BLaER1 treated with 17β-estradiol and CSF1 and Interleukin-3, amounts not matched to agents 10 nM and 100 nM (cell line): ENCODE measurements at regions not wholly inside any gene's neighbourhood (a gene's known extent, or its start where the extent isn't known, plus 50 kb on each side); places are given as distances from the start of the nearest gene placed in this dataset.
A peak's percentile ranks its signal among the peaks of the same experiment; 100 is the strongest.

Source experiments
- H3K27ac ChIP-seq, 11 experiments: shearing (Covaris generic); formaldehyde crosslinking; 2 replicates each; pipeline ENCODE4 v1.8.1; 2022
- H3K27me3 ChIP-seq, 11 experiments: shearing (Covaris generic); formaldehyde crosslinking; 2 replicates each; pipeline ENCODE4 v1.8.1; 2022
- H3K36me3 ChIP-seq, 11 experiments: shearing (Covaris generic); formaldehyde crosslinking; 2 replicates each; pipeline ENCODE4 v1.8.1; 2022
- H3K4me1 ChIP-seq, 10 experiments: shearing (Covaris generic); formaldehyde crosslinking; 2 replicates each; pipeline ENCODE4 v1.8.1; 2022
- H3K4me2 ChIP-seq, 11 experiments: shearing (Covaris generic); formaldehyde crosslinking; 2 replicates each; pipeline ENCODE4 v1.8.1; 2022
- H3K4me3 ChIP-seq, 10 experiments: shearing (Covaris generic); formaldehyde crosslinking; 2 replicates each; pipeline ENCODE4 v1.8.1; 2022
- H3K9ac ChIP-seq, 11 experiments: shearing (Covaris generic); formaldehyde crosslinking; 2 replicates each; pipeline ENCODE4 v1.8.1; 2022
- H3K9me3 ChIP-seq, 11 experiments: shearing (Covaris generic); formaldehyde crosslinking; replicated peaks in 1 of 11; 2 replicates each; pipeline ENCODE4 v1.8.1; 2022
- H4K20me1 ChIP-seq, 11 experiments: shearing (Covaris generic); formaldehyde crosslinking; 2 replicates each; pipeline ENCODE4 v1.8.1; 2022
- Cebpa-rat ChIP-seq, 11 experiments: shearing (Covaris generic); IDR thresholded peaks; 2 replicates each; pipeline ENCODE4 v1.8.1; 2022

GRCh38 chr21:29449306-29449950 is 150.7 kb downstream of the BACH1 start:
- H3K9ac ChIP-seq = no peak overlapping the region
- H3K27ac ChIP-seq = no peak overlapping the region
- no peak overlapping the region for H3K4me3 ChIP-seq
- H3K4me2 ChIP-seq = 0 out of 22 replicates have a peak overlapping the region, but pooled peaks of 2 of the 11 experiments have one; percentile 0 to 24
- H3K27me3 ChIP-seq = no peaks in the 10 kb centered on the region
- peaks cover 4 to 19% (median 7%) of the 10 kb centered on the region in 11 experiments; a peak in 13 of 22 replicates for H3K9me3 ChIP-seq
- TF ChIP-seq Cebpa-rat (IDR thresholded peaks at IDR 0.05) = no peak
- H4K20me1 ChIP-seq = no peaks in the 10 kb centered on the region
- H3K36me3 ChIP-seq = peaks cover 0 to 36% (median 0%) of the 10 kb centered on the region in 11 experiments; a peak in 6 of 22 replicates
- peaks cover 0 to 27% (median 0%) of the 10 kb centered on the region in 10 experiments; a peak in 7 of 20 replicates for H3K4me1 ChIP-seq

GRCh38 chr21:29450058-29450457 is 151.3 kb downstream of the BACH1 start:
- Histone ChIP-seq H3K9me3 (peaks cover 4 to 19% (median 7%) of the 10 kb centered on the region in 11 experiments; a peak in 13 of 22 replicates), H3K4me2 (0 out of 22 replicates have a peak overlapping the region, but pooled peaks of 1 of the 11 experiments have one; percentile 0), H3K4me1 (peaks cover 0 to 27% (median 0%) of the 10 kb centered on the region in 10 experiments; a peak in 7 of 20 replicates), H4K20me1 (no peaks in the 10 kb centered on the region), H3K27ac (no peak overlapping the region), H3K36me3 (peaks cover 0 to 38% (median 0%) of the 10 kb centered on the region in 11 experiments; a peak in 6 of 22 replicates), H3K9ac (no peak overlapping the region), H3K4me3 (no peak overlapping the region), H3K27me3 (no peaks in the 10 kb centered on the region)
- TF ChIP-seq Cebpa-rat (IDR thresholded peaks at IDR 0.05) = no peak

DNA sequence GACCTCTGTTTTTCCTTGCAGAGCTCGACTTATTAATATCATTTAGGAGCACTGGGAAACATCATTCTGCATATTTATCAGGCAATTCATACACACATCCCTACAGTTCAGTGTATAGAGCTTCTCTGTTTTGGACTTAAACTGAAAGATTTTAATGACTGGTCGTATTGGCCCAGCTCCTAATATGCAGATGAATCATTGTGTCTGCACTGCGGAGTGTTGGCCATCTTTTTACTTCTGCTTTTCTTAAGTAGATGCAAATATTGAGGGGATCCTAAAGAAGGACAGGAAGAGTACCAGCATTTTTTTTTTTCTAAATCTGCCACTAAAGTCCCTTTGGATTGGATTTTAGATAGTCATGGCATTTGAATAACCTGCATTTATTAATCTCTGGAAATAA is 154.8 kb downstream of the BACH1 start:
- Histone ChIP-seq H3K9me3 (peaks cover 0 to 9% (median 1%) of the 10 kb centered on the region in 11 experiments; a peak in 10 of 22 replicates), H3K27ac (no peak overlapping the region), H3K27me3 (no peaks in the 10 kb centered on the region), H3K9ac (no peak overlapping the region), H3K36me3 (peaks cover 0 to 50% (median 0%) of the 10 kb centered on the region in 11 experiments; a peak in 4 of 22 replicates), H3K4me1 (peaks cover 0 to 27% (median 0%) of the 10 kb centered on the region in 10 experiments; a peak in 7 of 20 replicates), H3K4me3 (no peak overlapping the region), H4K20me1 (no peaks in the 10 kb centered on the region), H3K4me2 (peak overlapping the region in 3 of 11 experiments; percentile 2 to 65 (median 47); a peak in 4 of 22 replicates)
- no peak for TF ChIP-seq Cebpa-rat (IDR thresholded peaks at IDR 0.05)

GRCh38 chr21:29454179-29454578 is 155.5 kb downstream of the BACH1 start:
- no peak for TF ChIP-seq Cebpa-rat (IDR thresholded peaks at IDR 0.05)
- no peak overlapping the region for H3K4me3 ChIP-seq
- H3K9me3 ChIP-seq = peaks cover 0 to 3% (median 0%) of the 10 kb centered on the region in 11 experiments; a peak in 1 of 22 replicates
- no peak overlapping the region for H3K27ac ChIP-seq
- no peaks in the 10 kb centered on the region for H3K27me3 ChIP-seq
- no peaks in the 10 kb centered on the region for H4K20me1 ChIP-seq
- H3K4me1 ChIP-seq = peaks cover 0 to 24% (median 0%) of the 10 kb centered on the region in 10 experiments; a peak in 7 of 20 replicates
- no peak overlapping the region for H3K9ac ChIP-seq
- peaks cover 0 to 55% (median 0%) of the 10 kb centered on the region in 11 experiments; a peak in 4 of 22 replicates for H3K36me3 ChIP-seq
- peak overlapping the region in 2 of 11 experiments; percentile 47 to 65; a peak in 4 of 22 replicates for H3K4me2 ChIP-seq

DNA sequence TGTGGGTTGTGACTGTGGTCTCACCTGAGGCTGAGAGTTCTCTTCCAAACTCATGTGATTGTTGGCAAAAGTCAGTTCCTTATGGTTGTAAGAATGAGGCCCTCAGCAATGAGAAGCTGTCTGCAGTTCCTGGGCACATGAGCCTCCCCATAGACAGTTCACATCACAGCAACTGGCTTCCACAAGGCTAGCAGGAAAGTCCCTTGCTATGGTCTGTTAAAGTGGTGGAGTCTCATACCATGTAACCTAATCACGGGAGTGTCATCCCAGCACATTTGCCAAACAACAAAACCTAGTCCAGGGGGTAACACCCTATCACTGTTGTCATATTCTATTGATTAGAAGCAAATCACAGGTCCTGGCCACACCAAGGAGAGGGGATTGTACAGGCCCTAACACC is 163.8 kb downstream of the BACH1 start:
- H3K36me3 ChIP-seq = peaks cover 0 to 88% (median 14%) of the 10 kb centered on the region in 11 experiments; a peak in 14 of 22 replicates
- H3K4me1 ChIP-seq = 0 out of 20 replicates have a peak, but pooled peaks cover 0 to 4% (median 0%) of the 10 kb centered on the region in 10 experiments
- no peak overlapping the region for H3K4me2 ChIP-seq
- H3K4me3 ChIP-seq = no peak overlapping the region
- H3K9ac ChIP-seq = no peak overlapping the region
- H4K20me1 ChIP-seq = no peaks in the 10 kb centered on the region
- no peak overlapping the region for H3K27ac ChIP-seq
- no peak for TF ChIP-seq Cebpa-rat (IDR thresholded peaks at IDR 0.05)
- H3K27me3 ChIP-seq = no peaks in the 10 kb centered on the region
- peaks cover 12 to 28% (median 18%) of the 10 kb centered on the region in 11 experiments; a peak in 20 of 22 replicates for H3K9me3 ChIP-seq

- Histone ChIP-seq H3K4me3 (no peak overlapping the region), H3K9me3 (peaks cover 9 to 17% (median 13%) of the 10 kb centered on the region in 11 experiments; a peak in 20 of 22 replicates), H3K27me3 (no peaks in the 10 kb centered on the region), H3K36me3 (peaks cover 0 to 67% (median 6%) of the 10 kb centered on the region in 11 experiments; a peak in 14 of 22 replicates), H3K4me2 (no peak overlapping the region), H4K20me1 (no peaks in the 10 kb centered on the region), H3K9ac (no peak overlapping the region), H3K4me1 (peaks cover under 1 to 25% (median 2%) of the 10 kb centered on the region in 10 experiments; a peak in 17 of 20 replicates), H3K27ac (no peak overlapping the region)
- TF ChIP-seq Cebpa-rat (IDR thresholded peaks at IDR 0.05) = no peak
These were observed 166.8 kb downstream of the BACH1 start for GRCh38 chr21:29465546-29465945.

DNA sequence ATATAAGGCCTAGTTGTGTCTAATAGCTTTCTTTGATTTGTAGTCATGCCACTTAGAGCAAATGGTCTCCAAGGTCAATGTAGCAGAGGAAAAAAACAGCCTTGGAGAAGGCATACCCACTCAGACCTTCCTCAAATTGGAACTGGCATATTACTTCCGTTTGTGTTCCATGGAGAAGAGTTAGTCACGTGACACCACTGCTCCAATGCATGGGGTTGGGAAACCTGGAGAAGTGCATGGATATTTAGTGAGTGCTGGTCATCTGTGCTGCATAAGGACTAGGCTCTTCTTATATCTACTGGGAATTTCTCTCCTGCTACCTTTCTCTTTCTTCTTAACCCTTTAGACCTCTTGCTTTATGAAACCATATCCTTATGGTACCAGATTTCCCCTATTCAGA is 167.8 kb downstream of the BACH1 start:
- TF ChIP-seq Cebpa-rat (IDR thresholded peaks at IDR 0.05) = no peak
- Histone ChIP-seq H3K4me1 (peaks cover 6 to 35% (median 11%) of the 10 kb centered on the region in 10 experiments; a peak in 18 of 20 replicates), H3K36me3 (peaks cover 0 to 57% (median 0%) of the 10 kb centered on the region in 11 experiments; a peak in 7 of 22 replicates), H3K27ac (no peak overlapping the region), H3K27me3 (no peaks in the 10 kb centered on the region), H3K4me2 (no peak overlapping the region), H4K20me1 (no peaks in the 10 kb centered on the region), H3K9ac (no peak overlapping the region), H3K4me3 (no peak overlapping the region), H3K9me3 (peaks cover 0 to 9% (median 3%) of the 10 kb centered on the region in 11 experiments; a peak in 9 of 22 replicates)

GRCh38 chr21:29470397-29470796 is 171.7 kb downstream of the BACH1 start:
- TF ChIP-seq Cebpa-rat (IDR thresholded peaks at IDR 0.05) = no peak
- Histone ChIP-seq H3K36me3 (peaks cover 0 to 47% (median 0%) of the 10 kb centered on the region in 11 experiments; a peak in 6 of 22 replicates), H3K4me1 (peaks cover 6 to 45% (median 12%) of the 10 kb centered on the region in 10 experiments; a peak in 18 of 20 replicates), H3K27ac (peak overlapping the region in 1 of 11 experiments; percentile 20; a peak in 1 of 22 replicates), H3K4me2 (peak overlapping the region; percentile 4 to 81 (median 44); a peak in 20 of 22 replicates), H3K27me3 (no peaks in the 10 kb centered on the region), H3K9me3 (peaks cover 0 to 6% (median 0%) of the 10 kb centered on the region in 11 experiments; a peak in 1 of 22 replicates), H3K4me3 (no peak overlapping the region), H4K20me1 (no peaks in the 10 kb centered on the region), H3K9ac (no peak overlapping the region)

- Histone ChIP-seq H3K9me3 (peaks cover 0 to 7% (median 0%) of the 10 kb centered on the region in 11 experiments; a peak in 1 of 22 replicates), H4K20me1 (no peaks in the 10 kb centered on the region), H3K9ac (no peak overlapping the region), H3K4me2 (no peak overlapping the region), H3K27ac (no peak overlapping the region), H3K36me3 (peaks cover 0 to 22% (median 0%) of the 10 kb centered on the region in 11 experiments; a peak in 6 of 22 replicates), H3K4me1 (peaks cover 12 to 44% (median 23%) of the 10 kb centered on the region in 10 experiments), H3K27me3 (no peaks in the 10 kb centered on the region), H3K4me3 (no peak overlapping the region)
- no peak for TF ChIP-seq Cebpa-rat (IDR thresholded peaks at IDR 0.05)
These were observed 175.1 kb downstream of the BACH1 start for GRCh38 chr21:29473808-29474207.
